Liver (tissue), 3 donors: ENCODE measurements at regions not wholly inside any gene's neighbourhood (a gene's known extent, or its start where the extent isn't known, plus 50 kb on each side); places are given as distances from the start of the nearest gene placed in this dataset.

Experiments used
- ATF3 ChIP-seq: IDR thresholded peaks from 2 replicates; pipeline ENCODE4 v1.6.1; 2016; ENCODE audit warnings: antibody characterized with exemption
- CTCF ChIP-seq: fragments of 150-350 bp; IDR thresholded peaks from 2 replicates; pipeline ENCODE4 v1.5.1; 2017; ENCODE audit warnings: improper control_type of control experiment, low read depth, low read length; ENCODE audit not compliant: missing input control
- RAD21 ChIP-seq, 2 donors: IDR thresholded peaks; 2 replicates each; pipeline ENCODE4 v1.6.1; 2016; ENCODE audit warnings: antibody characterized with exemption in 2 of 2, mild to moderate bottlenecking in 2 of 2
- RXRA ChIP-seq, 2 donors: IDR thresholded peaks; 2 replicates each; pipeline ENCODE4 v1.6.1; 2017 to 2018; ENCODE audit warnings: antibody characterized with exemption in 2 of 2, mild to moderate bottlenecking in 1 of 2
- YY1 ChIP-seq: IDR thresholded peaks from 2 replicates; pipeline ENCODE4 v1.6.1; 2016; ENCODE audit warnings: antibody characterized with exemption, mild to moderate bottlenecking
- ZBTB33 ChIP-seq: IDR thresholded peaks from 2 replicates; pipeline ENCODE4 v1.6.1; 2016; ENCODE audit warnings: antibody characterized with exemption
- donor health status: healthy.
- donor health status: healthy.

GRCh38 chr3:107978131-107979055, 112.4 kb downstream of the CD47 start:
- TF ChIP-seq CTCF (no peak), ATF3 (no peak), YY1 (no peak), RXRA (IDR thresholded peaks at IDR 0.05) (no peak), ZBTB33 (no peak), RAD21 (IDR thresholded peaks at IDR 0.05) (no peak)
